Stomach (tissue), 4 donors: ENCODE measurements at regions not wholly inside any gene's neighbourhood (a gene's known extent, or its start where the extent isn't known, plus 50 kb on each side); places are given as distances from the start of the nearest gene placed in this dataset.

ENCODE experiments used
- POLR2A ChIP-seq, 4 donors: fragments of 450-650 bp; IDR thresholded peaks; one replicate each; pipeline ENCODE4 v1.6.1; 2016; ENCODE audit warnings: antibody characterized with exemption in 4 of 4, control low read depth in 2 of 4, mild to moderate bottlenecking in 1 of 4, moderate library complexity in 1 of 4
- POLR2AphosphoS5 ChIP-seq, 3 donors: sonication (generic); formaldehyde crosslinking; IDR thresholded peaks; one replicate each; pipeline ENCODE4 v1.6.1; 2016; ENCODE audit warnings: antibody characterized with exemption in 3 of 3
- TF ChIP-seq, protein P1 (sequence below), 7 experiments: fragments of 450-650 bp in 4 of 7; fragments of 200-600 bp in 3 of 7; sonication (generic) in 3 of 7; IDR thresholded peaks; one replicate each; pipeline ENCODE4 v1.5.1; 2016 to 2019; ENCODE audit warnings: antibody characterized with exemption in 7 of 7, control low read depth in 2 of 7, mild to moderate bottlenecking in 1 of 7

DNA sequence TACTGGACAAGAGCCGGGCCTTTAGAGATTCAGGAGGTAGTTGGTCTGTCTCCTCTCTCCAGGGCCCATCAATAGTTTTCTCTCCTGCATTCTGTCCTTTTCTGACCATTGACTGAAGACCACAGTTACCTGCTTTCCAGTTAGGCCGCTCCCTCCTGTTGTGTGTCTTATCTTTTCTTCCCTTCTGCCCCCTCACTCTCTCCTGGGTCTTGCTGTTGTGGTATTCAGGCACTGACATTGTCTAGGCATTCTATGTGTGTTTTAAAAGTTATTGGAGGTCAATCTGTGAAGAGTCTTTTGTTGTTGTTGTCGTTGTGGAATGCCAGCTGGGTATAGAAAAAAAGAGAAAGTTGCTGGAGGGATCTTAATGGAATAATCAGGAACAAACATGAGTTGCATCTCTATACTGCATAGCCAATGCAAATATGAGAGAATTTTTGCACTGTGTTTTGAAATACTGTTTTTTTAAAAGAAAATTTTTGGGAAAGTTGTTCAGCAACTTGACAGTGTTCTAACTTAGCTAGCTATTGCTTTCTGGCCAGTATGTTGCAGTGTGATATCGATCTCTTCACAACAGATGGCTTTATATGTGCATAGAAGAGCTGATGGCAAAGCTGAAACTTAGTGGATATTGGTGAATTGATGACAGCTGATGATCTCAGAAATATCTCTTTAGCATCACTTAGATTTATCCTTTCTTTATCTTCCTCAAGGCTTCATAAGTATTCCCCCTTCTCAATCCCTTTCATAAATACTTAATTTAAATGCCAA is 240.7 kb downstream of the C4orf33 start:
- TF ChIP-seq, protein P1, sequence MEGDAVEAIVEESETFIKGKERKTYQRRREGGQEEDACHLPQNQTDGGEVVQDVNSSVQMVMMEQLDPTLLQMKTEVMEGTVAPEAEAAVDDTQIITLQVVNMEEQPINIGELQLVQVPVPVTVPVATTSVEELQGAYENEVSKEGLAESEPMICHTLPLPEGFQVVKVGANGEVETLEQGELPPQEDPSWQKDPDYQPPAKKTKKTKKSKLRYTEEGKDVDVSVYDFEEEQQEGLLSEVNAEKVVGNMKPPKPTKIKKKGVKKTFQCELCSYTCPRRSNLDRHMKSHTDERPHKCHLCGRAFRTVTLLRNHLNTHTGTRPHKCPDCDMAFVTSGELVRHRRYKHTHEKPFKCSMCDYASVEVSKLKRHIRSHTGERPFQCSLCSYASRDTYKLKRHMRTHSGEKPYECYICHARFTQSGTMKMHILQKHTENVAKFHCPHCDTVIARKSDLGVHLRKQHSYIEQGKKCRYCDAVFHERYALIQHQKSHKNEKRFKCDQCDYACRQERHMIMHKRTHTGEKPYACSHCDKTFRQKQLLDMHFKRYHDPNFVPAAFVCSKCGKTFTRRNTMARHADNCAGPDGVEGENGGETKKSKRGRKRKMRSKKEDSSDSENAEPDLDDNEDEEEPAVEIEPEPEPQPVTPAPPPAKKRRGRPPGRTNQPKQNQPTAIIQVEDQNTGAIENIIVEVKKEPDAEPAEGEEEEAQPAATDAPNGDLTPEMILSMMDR (IDR thresholded peaks at IDR 0.05) = no peak
- TF ChIP-seq POLR2AphosphoS5 (IDR thresholded peaks at IDR 0.05) = no peak
- no peak for TF ChIP-seq POLR2A (IDR thresholded peaks at IDR 0.05)
